ENCODE measurements at regions not wholly inside any gene's neighbourhood (a gene's known extent, or its start where the extent isn't known, plus 50 kb on each side); places are given as distances from the start of the nearest gene placed in this dataset.

DNA sequence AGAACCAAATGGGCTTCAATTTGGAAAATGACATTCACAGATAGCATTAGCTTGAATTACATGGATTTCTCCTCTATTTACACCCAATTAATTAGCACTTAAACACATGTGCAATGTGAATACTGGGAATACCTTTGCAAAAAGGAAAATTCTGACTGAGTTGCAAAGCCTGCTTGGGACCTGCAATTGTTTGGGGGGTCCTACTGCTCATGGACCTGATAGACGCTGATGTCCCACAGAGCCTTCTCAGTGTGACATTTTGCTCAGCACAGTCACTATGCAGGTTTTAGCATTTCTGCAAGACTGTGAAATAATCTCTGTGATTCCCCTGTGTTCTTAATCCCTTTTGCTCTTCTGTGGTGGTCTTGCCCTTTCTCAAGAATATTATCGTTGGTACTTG lies 101.2 kb upstream of the PGRMC2 start:
- no peak for DNase-seq (ENCODE audit: extremely low spot score)
- ChIA-PET POLR2A (no interaction called here), CTCF (no interaction called here)
- TF ChIP-seq, protein P1, sequence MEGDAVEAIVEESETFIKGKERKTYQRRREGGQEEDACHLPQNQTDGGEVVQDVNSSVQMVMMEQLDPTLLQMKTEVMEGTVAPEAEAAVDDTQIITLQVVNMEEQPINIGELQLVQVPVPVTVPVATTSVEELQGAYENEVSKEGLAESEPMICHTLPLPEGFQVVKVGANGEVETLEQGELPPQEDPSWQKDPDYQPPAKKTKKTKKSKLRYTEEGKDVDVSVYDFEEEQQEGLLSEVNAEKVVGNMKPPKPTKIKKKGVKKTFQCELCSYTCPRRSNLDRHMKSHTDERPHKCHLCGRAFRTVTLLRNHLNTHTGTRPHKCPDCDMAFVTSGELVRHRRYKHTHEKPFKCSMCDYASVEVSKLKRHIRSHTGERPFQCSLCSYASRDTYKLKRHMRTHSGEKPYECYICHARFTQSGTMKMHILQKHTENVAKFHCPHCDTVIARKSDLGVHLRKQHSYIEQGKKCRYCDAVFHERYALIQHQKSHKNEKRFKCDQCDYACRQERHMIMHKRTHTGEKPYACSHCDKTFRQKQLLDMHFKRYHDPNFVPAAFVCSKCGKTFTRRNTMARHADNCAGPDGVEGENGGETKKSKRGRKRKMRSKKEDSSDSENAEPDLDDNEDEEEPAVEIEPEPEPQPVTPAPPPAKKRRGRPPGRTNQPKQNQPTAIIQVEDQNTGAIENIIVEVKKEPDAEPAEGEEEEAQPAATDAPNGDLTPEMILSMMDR (IDR thresholded peaks at IDR 0.05; ENCODE audit: control extremely low read depth, extremely low read depth, low read depth, missing control alignments), result no peak

DNA sequence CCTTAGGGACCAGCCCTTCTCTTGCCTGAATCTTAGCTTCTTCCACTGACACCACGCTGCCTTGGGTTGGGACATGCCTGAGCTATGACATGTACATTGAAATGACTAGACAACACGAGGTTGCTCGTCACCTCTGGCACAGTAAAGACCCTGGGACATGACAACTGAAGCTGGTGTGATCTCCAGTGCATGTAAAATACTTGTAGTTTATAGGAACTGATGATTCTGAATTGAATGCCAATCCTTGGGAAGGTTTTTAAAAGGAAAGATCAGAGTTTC lies 100.7 kb upstream of the PGRMC2 start:
- ChIA-PET POLR2A (no interaction called here), CTCF (no interaction called here)
- no peak for DNase-seq (ENCODE audit: extremely low spot score)
- TF ChIP-seq, protein P1 (IDR thresholded peaks at IDR 0.05; ENCODE audit: control extremely low read depth, extremely low read depth, low read depth, missing control alignments), result no peak

DNA sequence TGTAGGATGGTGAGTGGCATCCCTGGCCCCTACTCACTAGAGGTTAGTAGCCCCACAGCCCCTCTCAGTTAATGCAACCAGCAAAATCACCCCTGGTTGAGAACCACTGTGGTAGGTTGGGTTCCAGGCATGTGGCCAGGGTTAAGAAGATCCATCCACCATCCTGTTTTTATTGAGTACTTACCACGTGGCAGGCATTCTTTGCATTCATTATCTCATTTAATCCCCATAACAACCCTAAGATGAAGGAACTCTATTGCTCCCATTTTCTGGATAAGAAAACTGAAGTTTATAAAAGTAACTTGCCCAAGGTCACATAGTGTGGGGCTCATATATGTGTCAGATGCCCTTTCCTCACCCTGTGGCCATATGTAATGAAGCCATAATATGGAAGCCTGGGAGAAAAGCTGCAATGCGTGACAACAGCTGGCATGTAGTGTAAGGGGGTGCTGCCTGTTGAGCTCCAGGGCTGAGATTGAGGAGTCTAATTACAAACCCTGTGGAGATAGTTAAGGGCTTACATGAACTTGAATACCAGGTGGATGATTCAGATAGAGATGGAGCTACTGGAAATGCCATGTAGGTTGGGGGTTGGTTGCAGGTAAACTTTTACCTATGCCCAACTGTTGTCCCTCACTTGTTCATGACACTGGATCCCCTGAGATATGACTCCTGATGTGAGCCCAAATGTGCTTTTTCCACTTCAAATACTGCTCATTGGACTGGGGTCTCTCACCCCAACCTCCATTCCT lies 100.2 kb upstream of the PGRMC2 start:
- no peak for DNase-seq (ENCODE audit: extremely low spot score)
- TF ChIP-seq, protein P1 (IDR thresholded peaks at IDR 0.05; ENCODE audit: control extremely low read depth, extremely low read depth, low read depth, missing control alignments), result no peak

DNA sequence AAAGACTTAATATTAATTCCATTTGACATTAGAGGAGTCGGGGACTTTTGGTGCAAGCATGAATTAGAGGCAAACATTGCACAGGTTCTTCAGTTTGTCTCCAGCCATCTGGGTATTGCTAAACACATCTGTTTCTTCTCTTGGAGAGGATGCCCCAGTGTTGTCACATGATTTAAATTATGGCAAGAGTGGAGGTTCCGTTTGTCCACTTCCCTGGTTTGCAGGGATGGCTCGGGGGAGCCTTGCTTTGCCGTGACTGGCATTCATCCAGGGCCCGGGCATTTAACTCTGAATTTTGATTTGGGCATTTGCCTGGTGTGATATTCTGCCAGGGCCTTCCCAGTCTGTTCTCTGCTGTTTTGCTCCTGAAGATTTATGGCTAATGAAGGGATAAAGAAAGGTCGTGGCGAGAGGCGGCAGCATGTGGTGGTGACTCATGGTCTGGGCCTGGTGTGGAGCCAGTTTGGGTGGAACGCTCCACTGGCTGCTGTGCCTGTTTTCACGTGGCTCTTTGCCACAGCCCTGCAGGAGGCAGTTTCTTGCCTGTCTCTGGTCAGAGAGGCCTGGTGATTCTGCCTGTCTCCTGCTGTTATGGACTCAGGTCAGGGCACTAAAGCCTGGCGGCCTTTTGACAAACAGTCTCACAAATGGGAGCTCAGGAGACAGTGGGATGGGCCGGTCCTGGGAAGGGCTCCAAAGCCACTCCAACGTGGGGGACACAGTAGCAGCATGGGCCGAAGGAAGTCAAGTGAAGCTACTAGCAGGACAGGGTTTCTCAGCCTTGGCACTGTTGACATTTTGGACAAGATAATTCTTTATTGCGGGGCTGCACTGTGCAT lies 99.4 kb upstream of the PGRMC2 start:
- TF ChIP-seq, protein P1 (IDR thresholded peaks at IDR 0.05; ENCODE audit: control extremely low read depth, extremely low read depth, low read depth, missing control alignments), result no peak
- POLR2A ChIA-PET, result no interaction called here
- CTCF ChIA-PET, result no interaction called here
- DNase-seq (ENCODE audit: extremely low spot score), result no peak

More for the DNA sequence above, 100.2 kb upstream of the PGRMC2 start:
- CTCF ChIA-PET, result no interaction called here
- POLR2A ChIA-PET, result no interaction called here

DNA sequence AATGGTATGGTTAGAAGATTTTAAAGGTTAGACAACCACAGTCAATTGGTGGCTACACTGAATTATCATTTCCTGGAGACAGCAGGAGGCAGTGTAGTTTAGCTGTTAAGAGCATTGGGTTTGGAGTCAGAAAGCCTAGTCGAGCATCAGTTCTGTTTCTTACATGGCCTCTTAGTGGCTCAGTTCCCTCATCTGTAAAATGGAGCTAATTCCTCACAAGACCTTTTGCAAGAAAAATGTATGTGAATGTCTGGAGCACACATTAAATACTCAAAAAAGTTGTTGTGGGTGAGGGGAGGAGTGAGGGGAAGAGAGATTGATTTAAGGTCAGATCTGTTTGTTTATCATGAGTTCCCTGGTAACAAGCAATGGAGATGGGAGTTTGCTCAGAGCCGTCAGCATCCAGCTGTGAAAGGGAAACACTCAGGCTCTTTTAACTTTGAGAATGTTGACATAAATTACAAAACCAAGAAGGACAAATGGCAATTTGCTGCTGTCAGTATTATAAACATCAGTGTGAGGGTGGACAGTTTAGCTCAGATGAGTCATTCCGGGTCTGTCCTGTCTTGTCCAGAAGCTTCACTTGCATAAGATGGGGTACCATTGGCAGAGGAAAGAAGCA lies 98.2 kb upstream of the PGRMC2 start:
- ChIA-PET CTCF (interaction anchor here (0.7 to 2.0 kb wide), 5 partner anchors 8 to 21 kb away, joined by 3 to 6 read pairs (median 3); no protein-coding TSS in a partner anchor), POLR2A (no interaction called here)
- TF ChIP-seq, protein P1 (IDR thresholded peaks at IDR 0.05; ENCODE audit: control extremely low read depth, extremely low read depth, low read depth, missing control alignments), result peak; percentile 8
- DNase-seq (ENCODE audit: extremely low spot score), result no peak

DNA sequence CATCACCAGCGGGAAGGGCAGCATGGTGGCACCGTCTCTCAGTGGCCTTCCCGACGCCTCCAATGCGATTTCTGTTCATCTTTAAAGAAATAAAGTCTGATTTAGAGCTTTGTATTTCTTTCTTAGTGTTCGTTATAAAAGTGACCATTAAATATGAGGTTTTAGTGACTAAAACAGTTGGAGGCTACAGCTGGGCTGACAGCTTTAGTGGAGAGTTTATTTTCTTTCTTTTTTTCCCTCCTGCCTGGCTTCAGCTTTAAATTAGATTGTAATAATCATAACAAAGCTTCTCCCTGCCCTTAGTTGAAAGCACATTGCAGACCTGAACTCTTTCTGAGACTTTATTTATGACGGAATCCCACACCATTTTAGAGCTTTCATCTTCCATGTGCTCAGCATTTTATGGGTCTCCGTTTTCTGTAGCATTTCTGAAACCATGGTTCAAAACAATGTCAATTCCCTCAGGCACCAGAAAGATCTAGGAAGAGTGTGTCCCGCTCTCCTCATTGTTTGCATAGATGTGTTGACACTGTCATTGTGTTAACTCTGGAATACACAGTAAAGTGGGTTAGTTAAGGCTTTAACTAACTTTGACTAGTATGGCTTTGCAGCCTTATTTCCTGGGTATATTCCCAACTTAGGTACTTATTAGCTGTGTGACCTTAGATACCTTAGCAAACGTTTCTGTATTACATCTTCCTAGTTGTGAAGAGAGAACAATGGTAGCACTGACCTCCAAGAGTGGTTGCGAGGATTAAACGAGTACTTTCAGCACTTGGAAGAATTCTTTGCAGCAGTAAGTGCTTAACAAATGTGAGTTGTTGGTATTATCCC lies 97.4 kb upstream of the PGRMC2 start:
- ChIA-PET POLR2A (no interaction called here), CTCF (interaction anchor here (0.9 to 2.0 kb wide), 5 partner anchors 9 to 39 kb away, joined by 3 to 6 read pairs (median 3); no protein-coding TSS in a partner anchor)
- DNase-seq (ENCODE audit: extremely low spot score), result no peak
- TF ChIP-seq, protein P1 (IDR thresholded peaks at IDR 0.05; ENCODE audit: control extremely low read depth, extremely low read depth, low read depth, missing control alignments), result no peak

Measured in GM10248 (cell line).